Left kidney (tissue), 1 donor: ENCODE measurements at regions not wholly inside any gene's neighbourhood (a gene's known extent, or its start where the extent isn't known, plus 50 kb on each side); places are given as distances from the start of the nearest gene placed in this dataset.
A peak's percentile ranks its signal among the peaks of the same experiment; 100 is the strongest.

ENCODE experiments used
- DNase-seq: peaks from one replicate; pipeline ENCODE4 v3.0.0-alpha.2; 2013

DNA sequence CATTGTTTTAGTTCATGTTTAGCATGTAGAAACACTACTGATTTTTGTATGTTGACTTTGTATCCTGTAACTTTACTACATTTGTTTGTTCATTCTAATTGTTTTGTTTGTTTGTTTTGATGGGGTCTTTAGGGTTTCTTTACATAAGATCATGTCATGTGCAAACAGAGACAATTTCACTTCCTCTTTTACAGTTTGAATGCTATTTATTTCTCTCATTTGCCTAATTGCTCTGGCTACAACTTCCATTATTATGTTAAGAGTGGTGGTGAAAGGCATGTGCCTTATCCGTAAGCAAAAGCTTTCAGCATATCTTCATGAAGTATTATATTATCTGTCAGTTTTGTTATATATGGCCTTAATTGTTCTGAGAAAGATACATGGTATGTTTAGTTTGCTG lies 571.1 kb downstream of the PCDH7 start:
- DNase-seq, result no peak

DNA sequence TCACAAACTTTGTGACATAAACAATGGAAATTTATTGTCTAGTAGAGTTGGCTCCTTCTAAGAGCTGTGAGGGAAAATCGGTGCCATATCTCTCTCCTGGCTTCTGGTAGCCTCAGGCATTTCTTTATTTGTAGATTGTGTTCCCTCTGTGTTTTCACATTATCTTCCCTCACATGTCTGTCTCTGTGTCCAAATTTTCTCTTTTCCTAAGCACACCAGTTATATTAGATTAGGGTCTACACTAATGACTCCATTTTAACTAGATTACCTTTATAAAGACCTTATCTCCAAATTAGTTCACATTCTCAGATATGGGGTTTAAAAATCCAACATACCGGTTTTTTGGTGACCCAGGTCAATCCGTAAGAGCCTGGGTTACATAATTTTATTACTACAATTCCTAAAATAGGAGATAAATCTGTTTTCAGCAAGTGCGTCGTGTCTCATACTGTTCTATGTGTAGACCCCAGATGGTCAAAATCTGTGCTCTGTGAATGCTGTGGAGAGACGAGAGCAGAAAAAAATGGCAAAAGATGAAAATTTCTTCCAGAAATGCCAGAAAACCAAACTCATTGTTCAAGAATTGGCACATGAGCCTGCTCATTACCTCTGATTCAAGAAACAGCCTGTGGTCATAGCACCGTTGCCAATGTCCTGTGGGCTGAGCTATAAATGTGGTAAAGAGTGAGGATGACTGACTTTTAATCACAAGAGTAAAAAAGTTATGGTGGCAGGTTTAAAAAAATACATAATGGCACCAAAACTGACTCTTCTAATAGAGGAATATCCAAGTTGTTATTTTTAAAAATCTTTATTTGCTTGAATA lies 574.7 kb downstream of the PCDH7 start:
- DNase-seq, result no peak

GRCh38 chr4:31298737-31299136 lies 578.6 kb downstream of the PCDH7 start:
- DNase-seq, result no peak

- DNase-seq, result no peak
Measured at GRCh38 chr4:31307029-31307428, 586.9 kb downstream of the PCDH7 start.

DNA sequence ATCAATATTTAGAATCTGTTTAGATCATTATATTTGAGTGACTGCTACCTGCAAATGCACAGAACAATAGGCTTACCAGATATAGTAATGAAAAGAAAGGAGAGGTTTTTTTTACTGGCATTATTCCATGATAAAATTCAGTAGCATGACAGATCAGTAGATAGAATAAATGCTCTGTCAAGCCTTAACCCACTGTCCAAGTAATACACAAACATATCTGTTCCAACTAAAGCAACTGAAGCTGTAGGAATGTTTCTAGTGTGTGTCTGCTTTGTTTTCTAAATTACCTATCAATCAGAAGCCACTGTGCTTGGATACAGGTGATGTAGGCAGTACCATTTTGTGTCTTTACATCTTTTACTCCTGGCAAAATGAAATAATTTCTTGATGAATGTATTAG lies 604.6 kb downstream of the PCDH7 start:
- DNase-seq, result no peak

GRCh38 chr4:31325300-31325699 lies 605.1 kb downstream of the PCDH7 start:
- no peak for DNase-seq

DNA sequence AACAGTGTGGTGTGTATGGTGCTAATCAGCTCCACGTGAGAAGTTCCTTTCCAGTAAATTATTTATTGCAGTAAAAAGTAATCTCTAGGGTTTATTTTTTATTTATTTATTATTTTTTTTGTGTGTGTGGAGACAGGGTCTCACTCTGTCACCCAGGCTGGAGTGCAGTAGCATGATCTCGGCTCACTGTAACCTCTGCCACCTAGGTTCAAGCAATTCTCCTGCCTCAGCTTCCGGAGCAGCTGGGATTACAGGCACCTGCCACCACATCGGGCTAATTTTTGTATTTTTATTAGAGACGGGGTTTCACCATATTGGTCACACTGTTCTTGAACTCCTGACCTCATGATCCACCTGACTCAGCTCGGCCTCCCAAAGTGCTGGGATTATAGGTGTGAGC lies 606.9 kb downstream of the PCDH7 start:
- no peak for DNase-seq

GRCh38 chr4:31328932-31329331 lies 608.8 kb downstream of the PCDH7 start:
- DNase-seq, result no peak

DNA sequence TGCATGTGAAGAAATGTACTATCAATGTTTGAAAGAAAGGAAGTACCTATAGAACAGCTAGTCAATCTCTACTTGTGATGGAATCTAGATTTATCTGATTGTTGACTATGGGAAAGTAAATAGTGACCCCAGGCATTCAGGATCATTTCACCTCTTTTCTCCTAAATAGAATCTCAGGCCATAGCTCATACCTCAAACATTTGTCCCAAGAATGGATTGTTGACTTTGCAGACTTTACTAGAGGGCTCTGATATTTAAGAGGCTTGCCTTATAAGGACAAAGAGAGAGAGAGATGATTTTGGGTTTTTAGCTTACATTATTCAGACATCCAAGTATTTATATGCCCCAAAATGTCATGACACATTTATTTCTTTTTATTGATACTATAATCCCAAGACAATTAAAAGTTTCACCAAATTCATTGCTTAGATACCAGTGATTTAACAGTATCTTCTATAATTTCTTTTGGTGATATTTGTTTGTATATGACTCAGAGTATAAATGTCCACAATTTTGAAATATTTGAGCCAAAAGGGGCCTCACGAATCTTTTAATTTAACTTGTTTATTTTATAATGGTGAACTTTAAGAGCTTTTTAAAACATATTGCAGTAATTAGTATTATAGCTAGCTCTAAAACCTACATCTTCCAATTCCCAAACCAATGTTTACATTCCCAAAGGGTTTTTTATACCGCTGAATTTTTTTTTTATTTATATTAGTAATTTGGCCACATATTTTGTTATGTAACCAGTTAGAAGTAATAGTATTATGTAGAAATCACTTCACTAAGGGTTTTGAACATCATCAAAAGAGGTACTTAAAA lies 614.1 kb downstream of the PCDH7 start:
- no peak for DNase-seq

DNA sequence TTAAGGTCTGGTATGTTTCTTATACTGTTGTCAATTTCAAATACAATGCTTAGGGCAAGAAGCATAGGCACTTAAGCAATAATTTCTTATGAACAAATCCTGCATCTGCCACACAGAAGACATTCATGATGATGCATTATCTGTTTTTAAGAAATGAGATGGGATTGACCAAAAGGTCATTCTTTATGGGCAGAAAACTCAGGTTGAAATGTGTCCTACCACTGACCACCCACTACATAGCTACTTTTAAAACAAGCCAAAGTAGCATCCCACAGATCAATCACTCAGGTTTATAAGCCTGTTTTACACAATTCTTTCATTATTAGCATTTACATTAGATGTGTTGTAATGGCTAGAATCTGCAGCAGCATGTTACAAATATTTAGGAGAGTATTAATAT lies 617.8 kb downstream of the PCDH7 start:
- DNase-seq, result no peak

GRCh38 chr4:31341601-31342359 lies 621.6 kb downstream of the PCDH7 start:
- no peak for DNase-seq

DNA sequence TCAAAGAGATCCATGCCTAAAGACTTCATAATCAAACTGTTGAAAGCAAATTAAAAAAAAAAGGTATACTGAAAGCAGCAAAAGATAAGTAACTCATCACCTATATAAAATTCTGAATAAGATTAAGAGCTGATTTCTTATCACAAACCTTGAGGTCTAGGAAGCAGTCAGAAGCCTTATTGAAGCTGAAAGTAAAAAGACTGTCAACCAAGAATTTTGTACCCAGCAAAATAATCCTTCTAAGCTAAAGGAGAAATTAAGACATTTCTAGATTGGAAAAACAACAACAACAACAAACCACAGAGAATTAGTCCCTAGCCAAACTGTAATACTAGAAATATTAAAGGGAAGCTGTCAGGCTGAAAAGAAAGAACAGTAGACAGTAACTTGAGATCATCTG lies 622.9 kb downstream of the PCDH7 start:
- DNase-seq, result no peak

DNA sequence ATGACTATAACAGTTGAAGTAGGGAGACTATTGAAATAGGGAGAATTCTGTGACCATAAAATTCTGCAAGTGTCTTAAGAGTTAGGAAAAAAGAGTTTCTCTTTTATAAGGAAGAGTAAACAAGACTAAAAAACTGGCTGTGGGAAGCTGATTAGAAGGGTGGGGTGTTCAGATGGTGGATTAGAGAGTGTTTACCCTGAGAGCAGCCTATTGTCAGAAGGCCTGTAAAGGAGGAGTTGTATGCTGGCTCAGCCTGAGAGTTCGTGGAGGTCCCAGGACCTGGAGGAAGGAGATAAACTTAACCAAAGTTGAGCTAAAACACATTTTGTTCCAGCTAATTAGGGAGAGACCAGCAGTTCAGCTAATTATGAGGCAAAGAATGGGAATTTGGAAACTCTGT lies 629.7 kb downstream of the PCDH7 start:
- DNase-seq, result no peak

DNA sequence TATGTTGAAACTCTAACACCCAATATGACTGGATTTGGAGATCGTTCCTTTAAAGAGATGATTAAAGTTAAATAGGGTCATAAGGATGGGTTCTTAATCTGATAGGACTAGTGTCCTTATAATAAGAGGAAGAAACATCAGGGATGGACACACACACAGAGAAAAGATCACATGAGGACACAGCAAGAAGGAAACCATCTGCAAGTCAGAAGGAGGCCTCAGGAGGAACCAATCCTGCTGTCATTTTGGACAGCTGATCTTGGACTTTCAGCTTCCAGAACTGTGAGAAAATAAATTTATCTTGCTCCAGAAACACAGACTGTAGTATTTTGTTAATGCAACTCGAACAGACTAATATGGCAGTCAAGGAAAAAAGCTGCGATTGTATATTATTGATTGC lies 631.5 kb downstream of the PCDH7 start:
- DNase-seq, result no peak

DNA sequence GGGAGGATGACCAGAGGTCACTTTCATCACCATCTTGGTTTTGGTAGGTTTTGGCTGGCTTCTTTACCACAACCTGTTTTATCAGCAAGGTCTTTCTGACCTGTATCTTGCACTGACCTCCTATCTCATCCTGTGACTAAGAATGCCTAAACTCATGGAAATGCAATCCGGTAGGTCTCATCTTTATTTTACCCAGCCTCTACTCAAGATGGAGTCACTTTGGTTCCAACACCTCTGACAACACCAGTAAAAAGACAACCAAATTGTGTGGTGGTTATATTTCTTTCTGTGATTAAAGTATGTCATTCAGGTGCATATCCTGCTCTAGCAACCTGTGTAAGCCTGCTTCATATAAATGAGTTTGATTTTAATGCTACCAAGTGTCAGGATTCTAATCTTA lies 636.7 kb downstream of the PCDH7 start:
- DNase-seq, result no peak

- DNase-seq, result no peak
Measured at GRCh38 chr4:31360786-31361185, 640.6 kb downstream of the PCDH7 start.

DNA sequence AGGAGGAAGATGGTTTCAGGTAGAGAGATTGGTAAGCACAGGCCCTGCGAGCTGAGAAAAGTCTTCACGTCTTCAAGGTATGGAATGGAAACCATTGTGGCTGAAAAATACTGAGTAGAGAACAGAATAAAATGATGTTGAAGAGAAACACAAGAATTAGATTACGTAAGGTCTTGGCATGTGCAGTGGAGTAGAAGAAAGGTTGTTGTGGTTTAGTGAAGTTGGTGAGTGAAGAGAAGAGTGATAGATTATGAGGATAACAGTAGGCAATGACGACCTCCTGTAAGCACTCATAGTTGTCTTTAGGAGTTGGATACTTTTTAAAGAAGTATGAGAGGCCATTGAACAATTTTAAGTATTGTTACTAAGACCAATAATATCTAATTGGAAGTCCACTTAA lies 642.6 kb downstream of the PCDH7 start:
- DNase-seq, result no peak

GRCh38 chr4:31365006-31365690 lies 645.0 kb downstream of the PCDH7 start:
- no peak for DNase-seq

- DNase-seq, result no peak
Measured at GRCh38 chr4:31366041-31366440, 645.9 kb downstream of the PCDH7 start.

DNA sequence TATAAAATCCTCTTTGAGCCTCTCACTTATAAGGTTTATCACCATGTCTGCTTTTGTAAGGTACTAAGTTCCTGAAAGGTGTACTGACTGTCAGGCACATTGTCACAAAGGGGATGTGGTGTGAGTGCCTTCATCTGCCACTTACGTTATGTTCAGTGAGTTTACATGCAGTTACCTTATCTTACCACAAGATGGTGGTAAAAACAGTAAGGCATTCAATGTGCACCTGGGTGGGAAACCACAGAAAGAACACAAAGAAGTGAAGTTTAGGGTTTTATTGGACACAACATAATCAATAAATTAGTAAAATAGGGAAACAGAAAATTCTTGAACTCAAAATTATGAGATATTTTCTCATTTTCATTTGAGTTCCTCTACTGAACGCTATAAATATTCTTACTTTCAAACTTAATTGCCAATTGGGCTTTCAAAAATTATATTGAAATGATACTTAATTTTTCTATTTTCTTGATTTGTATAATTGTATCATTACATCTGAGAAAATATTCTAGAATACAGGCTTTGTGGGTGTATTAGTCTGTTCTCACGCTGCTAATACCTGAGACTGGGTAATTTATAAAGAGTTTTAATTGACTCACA lies 650.8 kb downstream of the PCDH7 start:
- peak; percentile 55 for DNase-seq

- DNase-seq, result no peak
Measured at GRCh38 chr4:31374256-31374960, 654.2 kb downstream of the PCDH7 start.
